Keratinocyte (primary cell): ENCODE measurements at regions not wholly inside any gene's neighbourhood (a gene's known extent, or its start where the extent isn't known, plus 50 kb on each side); places are given as distances from the start of the nearest gene placed in this dataset.

Source experiments
- EZH2 ChIP-seq: IDR thresholded peaks from one replicate; pipeline ENCODE4 v1.6.1; 2012; ENCODE audit warnings: inconsistent platforms, mild to moderate bottlenecking, low read length, moderate library complexity
- TF ChIP-seq, protein P1 (sequence below), 3 experiments: IDR thresholded peaks in 1 of 3; conservative IDR thresholded peaks in 1 of 3; optimal IDR thresholded peaks in 1 of 3; 2 replicates in 2 of 3; 3 replicates in 1 of 3; pipeline versions ENCODE3 to v1.5.1; 2011; ENCODE audit warnings: low read length in 3 of 3, mild to moderate bottlenecking in 3 of 3, moderate library complexity in 2 of 3, control low read depth in 1 of 3, inconsistent platforms in 1 of 3; ENCODE audit not compliant: insufficient read depth in 2 of 3; ENCODE audit errors: extremely low read depth in 1 of 3

- TF ChIP-seq EZH2: no peak
- TF ChIP-seq, protein P1, sequence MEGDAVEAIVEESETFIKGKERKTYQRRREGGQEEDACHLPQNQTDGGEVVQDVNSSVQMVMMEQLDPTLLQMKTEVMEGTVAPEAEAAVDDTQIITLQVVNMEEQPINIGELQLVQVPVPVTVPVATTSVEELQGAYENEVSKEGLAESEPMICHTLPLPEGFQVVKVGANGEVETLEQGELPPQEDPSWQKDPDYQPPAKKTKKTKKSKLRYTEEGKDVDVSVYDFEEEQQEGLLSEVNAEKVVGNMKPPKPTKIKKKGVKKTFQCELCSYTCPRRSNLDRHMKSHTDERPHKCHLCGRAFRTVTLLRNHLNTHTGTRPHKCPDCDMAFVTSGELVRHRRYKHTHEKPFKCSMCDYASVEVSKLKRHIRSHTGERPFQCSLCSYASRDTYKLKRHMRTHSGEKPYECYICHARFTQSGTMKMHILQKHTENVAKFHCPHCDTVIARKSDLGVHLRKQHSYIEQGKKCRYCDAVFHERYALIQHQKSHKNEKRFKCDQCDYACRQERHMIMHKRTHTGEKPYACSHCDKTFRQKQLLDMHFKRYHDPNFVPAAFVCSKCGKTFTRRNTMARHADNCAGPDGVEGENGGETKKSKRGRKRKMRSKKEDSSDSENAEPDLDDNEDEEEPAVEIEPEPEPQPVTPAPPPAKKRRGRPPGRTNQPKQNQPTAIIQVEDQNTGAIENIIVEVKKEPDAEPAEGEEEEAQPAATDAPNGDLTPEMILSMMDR (optimal IDR thresholded peaks at IDR 0.05 in 1 of 3, IDR thresholded peaks at IDR 0.05 in 1 of 3, conservative IDR thresholded peaks at IDR 0.05 in 1 of 3; ENCODE audit: extremely low read depth in 1 of 3, insufficient read depth in 2 of 3, low read length in 3 of 3): no peak
Observed at GRCh38 chr5:27963050-27963783, 924.8 kb upstream of the CDH9 start.
